ENCODE measurements at regions not wholly inside any gene's neighbourhood (a gene's known extent, or its start where the extent isn't known, plus 50 kb on each side); places are given as distances from the start of the nearest gene placed in this dataset.
"Not testable (repeated sequence)": the region's sequence is repeated elsewhere in the genome, so short reads cannot be mapped to it uniquely, and the experiment has no call there.

DNA sequence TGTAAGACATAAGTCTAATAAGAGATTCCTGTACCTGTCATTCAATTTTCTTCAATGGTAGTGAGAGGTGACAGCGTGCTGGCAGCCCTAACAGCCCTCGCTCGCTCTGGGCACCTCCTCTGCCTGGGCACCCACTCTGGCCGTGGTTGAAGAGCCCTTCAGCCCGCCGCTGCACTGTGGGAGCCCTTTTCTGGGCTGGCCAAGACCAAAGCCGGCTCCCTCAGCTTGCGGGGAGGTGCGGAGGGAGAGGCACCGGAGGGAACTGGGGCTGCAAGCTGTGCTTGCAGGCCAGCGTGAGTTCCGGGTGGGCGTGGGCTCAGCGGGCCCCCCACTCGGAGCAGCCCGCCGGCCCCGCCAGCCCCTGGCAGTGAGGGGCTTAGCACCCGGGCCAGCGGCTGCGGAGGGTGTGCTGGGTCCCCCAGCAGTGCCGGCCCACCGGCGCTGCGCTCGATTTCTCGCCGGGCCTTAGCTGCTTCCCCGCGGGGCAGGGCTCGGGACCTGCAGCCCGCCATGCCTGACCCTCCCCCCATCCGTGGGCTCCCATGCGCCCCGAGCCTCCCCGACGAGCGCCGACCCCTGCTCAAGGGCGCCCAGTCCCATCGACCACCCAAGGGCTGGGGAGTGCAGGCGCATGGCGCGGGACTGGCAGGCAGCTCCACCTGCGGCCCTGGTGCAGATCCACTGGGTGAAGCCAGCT is 816.6 kb upstream of the TENM4 start:
- TF ChIP-seq ZNF274 (IDR thresholded peaks at IDR 0.05; ENCODE audit: low read depth, low read length); SUZ12 (IDR thresholded peaks at IDR 0.05; ENCODE audit: extremely low read depth, insufficient read depth, insufficient read length); YY1 (IDR thresholded peaks at IDR 0.05; ENCODE audit: insufficient read depth, insufficient read length): not testable (repeated sequence)
